GM10266 (cell line): ENCODE measurements at regions not wholly inside any gene's neighbourhood (a gene's known extent, or its start where the extent isn't known, plus 50 kb on each side); places are given as distances from the start of the nearest gene placed in this dataset.

ENCODE experiments used
- DNase-seq: peaks from one replicate; pipeline ENCODE4 v3.0.0; 2012; ENCODE audit errors: extremely low spot score
- TF ChIP-seq, protein P1 (sequence below): IDR thresholded peaks from 2 replicates; pipeline ENCODE4 v1.5.1; 2012; ENCODE audit warnings: mild to moderate bottlenecking, low read depth; ENCODE audit not compliant: control insufficient read depth, insufficient read depth; ENCODE audit errors: missing control alignments

DNA sequence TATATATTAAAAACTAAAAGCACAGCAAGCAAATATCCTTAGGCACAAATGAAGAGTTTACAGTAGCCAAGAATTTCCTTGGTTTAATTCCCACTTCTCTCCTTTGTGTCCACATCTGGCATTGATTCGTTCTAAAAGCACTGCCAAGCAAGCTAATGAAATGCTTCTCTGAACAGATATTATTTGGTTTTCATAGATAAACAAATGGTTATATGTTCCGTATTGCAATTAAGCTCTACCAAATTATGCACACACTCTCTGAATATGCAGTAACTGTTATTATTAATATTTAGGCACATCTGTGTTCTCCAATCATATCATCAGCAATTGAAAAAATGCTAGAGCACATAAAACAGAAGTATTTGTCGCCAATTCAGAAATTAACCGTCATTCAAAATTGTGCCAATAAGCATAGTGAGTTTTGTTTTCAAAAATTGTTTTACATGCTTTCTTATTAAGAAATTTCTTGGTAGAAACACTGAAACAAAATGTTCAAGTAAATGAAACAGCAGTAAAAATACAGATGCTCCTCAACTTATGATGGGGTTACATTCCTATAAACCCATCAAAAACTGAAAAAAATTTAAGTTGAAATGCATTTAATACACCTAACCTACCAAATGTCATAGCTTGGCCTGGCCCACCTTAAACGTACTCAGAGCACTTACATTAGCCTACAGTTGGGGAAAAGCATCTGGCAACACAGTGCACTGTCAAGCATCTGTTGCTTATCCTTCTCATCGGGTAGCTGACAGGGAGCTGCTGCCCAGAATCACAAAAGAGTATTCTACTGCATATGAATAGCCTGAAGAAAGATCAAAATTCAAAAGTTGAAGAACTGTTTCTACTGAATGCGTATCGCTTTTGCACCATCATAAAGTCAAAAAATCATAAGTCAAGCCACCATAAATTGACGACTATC, 2134.7 kb downstream of the PCDH9 start:
- no peak for DNase-seq
- TF ChIP-seq, protein P1, sequence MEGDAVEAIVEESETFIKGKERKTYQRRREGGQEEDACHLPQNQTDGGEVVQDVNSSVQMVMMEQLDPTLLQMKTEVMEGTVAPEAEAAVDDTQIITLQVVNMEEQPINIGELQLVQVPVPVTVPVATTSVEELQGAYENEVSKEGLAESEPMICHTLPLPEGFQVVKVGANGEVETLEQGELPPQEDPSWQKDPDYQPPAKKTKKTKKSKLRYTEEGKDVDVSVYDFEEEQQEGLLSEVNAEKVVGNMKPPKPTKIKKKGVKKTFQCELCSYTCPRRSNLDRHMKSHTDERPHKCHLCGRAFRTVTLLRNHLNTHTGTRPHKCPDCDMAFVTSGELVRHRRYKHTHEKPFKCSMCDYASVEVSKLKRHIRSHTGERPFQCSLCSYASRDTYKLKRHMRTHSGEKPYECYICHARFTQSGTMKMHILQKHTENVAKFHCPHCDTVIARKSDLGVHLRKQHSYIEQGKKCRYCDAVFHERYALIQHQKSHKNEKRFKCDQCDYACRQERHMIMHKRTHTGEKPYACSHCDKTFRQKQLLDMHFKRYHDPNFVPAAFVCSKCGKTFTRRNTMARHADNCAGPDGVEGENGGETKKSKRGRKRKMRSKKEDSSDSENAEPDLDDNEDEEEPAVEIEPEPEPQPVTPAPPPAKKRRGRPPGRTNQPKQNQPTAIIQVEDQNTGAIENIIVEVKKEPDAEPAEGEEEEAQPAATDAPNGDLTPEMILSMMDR = no peak

DNA sequence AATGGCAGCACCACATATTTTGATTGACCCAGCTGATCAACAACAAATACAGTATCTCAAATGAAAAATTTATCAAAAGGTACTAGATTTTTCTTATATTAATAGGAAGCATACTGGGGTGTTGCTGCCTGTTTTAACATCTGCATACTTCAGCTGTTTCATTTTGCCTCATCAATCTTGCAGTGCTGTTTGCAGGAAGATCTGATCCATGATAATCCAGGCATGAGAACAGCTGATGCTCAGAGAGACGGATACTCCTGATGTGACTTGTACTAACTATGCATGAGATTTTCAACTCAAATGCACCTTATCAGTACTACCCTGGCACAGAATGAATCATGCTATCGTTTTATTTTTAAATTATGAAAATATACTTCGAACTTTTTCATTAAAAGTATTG, 2136.8 kb downstream of the PCDH9 start:
- TF ChIP-seq, protein P1 = no peak
- no peak for DNase-seq

GRCh38 chr13:65091031-65091430, 2139.1 kb downstream of the PCDH9 start:
- no peak for DNase-seq

DNA sequence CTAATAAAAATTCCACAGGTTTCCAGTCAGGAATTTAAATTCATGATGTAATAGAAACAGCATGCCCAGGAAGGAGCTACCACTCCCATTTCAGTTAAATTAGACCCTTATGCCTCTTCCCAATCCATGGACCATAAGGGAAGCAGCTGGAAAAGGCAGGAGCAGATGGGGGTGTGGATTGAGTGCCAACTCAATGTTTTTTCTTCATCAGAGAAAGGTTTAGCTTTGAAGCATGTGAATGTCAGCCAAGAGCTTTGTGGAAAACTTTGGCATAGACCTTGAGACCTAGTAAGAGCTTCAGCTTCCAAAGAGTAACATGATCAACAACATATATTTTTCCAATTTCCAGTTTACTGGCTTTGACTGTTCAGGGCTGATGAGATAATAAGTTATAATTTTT, 2139.9 kb downstream of the PCDH9 start:
- TF ChIP-seq, protein P1 = no peak
- DNase-seq = no peak

More at GRCh38 chr13:65091031-65091430, 2139.1 kb downstream of the PCDH9 start:
- TF ChIP-seq, protein P1 = no peak

DNA sequence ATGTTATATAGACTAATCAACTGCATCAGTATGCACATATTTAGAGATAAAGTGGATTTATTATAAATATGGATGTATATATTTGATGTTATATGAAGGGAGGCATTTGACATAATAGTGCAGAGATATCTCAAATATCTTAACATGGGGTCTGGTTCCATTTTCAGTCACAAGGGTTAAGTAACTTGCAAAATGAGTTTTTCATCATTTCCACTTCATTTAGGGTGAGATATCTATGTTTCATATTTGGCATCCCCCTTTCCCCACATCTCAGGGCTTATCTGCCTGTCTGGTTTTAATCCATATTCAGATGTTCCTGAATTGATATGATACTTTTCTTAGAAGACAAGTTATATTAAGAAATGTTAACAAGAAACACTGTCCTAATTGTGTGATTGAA, 2141.2 kb downstream of the PCDH9 start:
- TF ChIP-seq, protein P1 = no peak
- DNase-seq = no peak

DNA sequence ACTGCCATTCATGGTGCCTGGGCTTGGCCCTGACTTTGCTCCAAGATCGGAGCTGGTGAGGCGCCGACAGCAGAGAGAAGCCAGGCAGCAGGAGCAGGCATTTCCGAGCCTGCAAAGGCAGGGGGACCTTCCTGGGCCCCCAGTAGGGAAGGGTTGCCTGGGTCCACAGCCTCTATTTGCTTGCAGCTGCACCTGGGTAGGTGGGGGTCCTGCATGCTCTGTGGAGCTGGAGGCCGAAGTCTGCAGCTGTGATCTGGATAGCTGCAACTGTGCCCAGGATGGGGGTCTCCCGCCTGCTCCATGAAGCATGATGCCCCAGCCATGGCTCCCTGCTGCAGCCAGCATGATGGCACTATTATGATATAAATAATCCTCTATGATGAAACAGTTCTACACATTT, 2144.2 kb downstream of the PCDH9 start:
- TF ChIP-seq, protein P1 = no peak
- DNase-seq = no peak

DNA sequence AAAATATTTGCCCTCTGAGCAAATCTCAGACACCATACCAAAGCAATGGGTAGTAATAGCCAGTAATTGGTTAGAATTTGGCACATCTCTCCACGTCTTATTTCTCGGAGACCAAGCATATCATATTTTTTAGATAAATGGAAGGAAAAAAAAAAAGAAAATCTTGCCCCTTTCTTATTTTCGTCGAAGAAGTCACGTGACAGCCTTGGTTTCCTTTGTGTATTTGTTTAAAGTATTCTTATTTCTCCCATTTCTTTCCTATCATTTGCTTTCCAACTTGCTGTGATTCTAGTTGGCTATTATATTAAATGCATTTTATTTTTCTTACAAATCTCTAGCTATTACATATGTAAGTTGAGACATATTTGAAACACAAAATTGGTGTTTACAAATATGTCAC, 2155.9 kb downstream of the PCDH9 start:
- DNase-seq = no peak
- TF ChIP-seq, protein P1 = no peak
